ENCODE measurements at regions not wholly inside any gene's neighbourhood (a gene's known extent, or its start where the extent isn't known, plus 50 kb on each side); places are given as distances from the start of the nearest gene placed in this dataset.

GRCh38 chr1:8122477-8123407 lies 96.6 kb upstream of the ERRFI1 start:
- Histone ChIP-seq H3K27ac (ENCODE audit: low read depth, low read length, poor library complexity, severe bottlenecking) (no peak overlapping the region), H3K4me3 (ENCODE audit: low read depth, low read length, poor library complexity, severe bottlenecking) (no peak overlapping the region), H3F3A (ENCODE audit: insufficient read depth, low read length) (no peaks in the 10 kb centered on the region), H3K9ac (ENCODE audit: low read length) (no peak overlapping the region), H3K4me1 (ENCODE audit: insufficient read depth, low read length, severe bottlenecking) (no peaks in the 10 kb centered on the region), H3K4me2 (ENCODE audit: low read length) (no peak overlapping the region), H2AFZ (ENCODE audit: low read length) (no peak overlapping the region), H3K9me3 (ENCODE audit: low read length) (no peaks in the 10 kb centered on the region), H4K20me1 (ENCODE audit: insufficient read depth, low read length) (no peaks in the 10 kb centered on the region), H3K79me2 (ENCODE audit: insufficient read depth, low read length) (no peaks in the 10 kb centered on the region), H3K27me3 (ENCODE audit: insufficient read depth, low read length) (peaks cover 4% of the 10 kb centered on the region), H3K36me3 (ENCODE audit: insufficient read depth, low read length) (no peaks in the 10 kb centered on the region), H3K9me2 (ENCODE audit: low read depth, low read length) (no peaks in the 10 kb centered on the region)
- TF ChIP-seq EZH2 (IDR thresholded peaks at IDR 0.05; ENCODE audit: borderline replicate concordance, low read length) (no peak), CTCF (IDR thresholded peaks at IDR 0.05; ENCODE audit: low read length) (no peak)

GRCh38 chr1:8122160-8122476 lies 96.0 kb upstream of the ERRFI1 start:
- H3K27ac ChIP-seq (ENCODE audit: low read depth, low read length, poor library complexity, severe bottlenecking) = no peak overlapping the region
- no peak overlapping the region for H3K9ac ChIP-seq (ENCODE audit: low read length)
- H3K36me3 ChIP-seq (ENCODE audit: insufficient read depth, low read length) = no peaks in the 10 kb centered on the region
- no peaks in the 10 kb centered on the region for H3K9me3 ChIP-seq (ENCODE audit: low read length)
- H3K9me2 ChIP-seq (ENCODE audit: low read depth, low read length) = no peaks in the 10 kb centered on the region
- H3K4me2 ChIP-seq (ENCODE audit: low read length) = no peak overlapping the region
- H3K4me1 ChIP-seq (ENCODE audit: insufficient read depth, low read length, severe bottlenecking) = no peaks in the 10 kb centered on the region
- peaks cover 4% of the 10 kb centered on the region for H3K27me3 ChIP-seq (ENCODE audit: insufficient read depth, low read length)
- no peak for TF ChIP-seq EZH2 (IDR thresholded peaks at IDR 0.05; ENCODE audit: borderline replicate concordance, low read length)
- no peak for TF ChIP-seq CTCF (IDR thresholded peaks at IDR 0.05; ENCODE audit: low read length)
- no peak overlapping the region for H2AFZ ChIP-seq (ENCODE audit: low read length)
- H4K20me1 ChIP-seq (ENCODE audit: insufficient read depth, low read length) = no peaks in the 10 kb centered on the region
- no peak overlapping the region for H3K4me3 ChIP-seq (ENCODE audit: low read depth, low read length, poor library complexity, severe bottlenecking)
- no peaks in the 10 kb centered on the region for H3K79me2 ChIP-seq (ENCODE audit: insufficient read depth, low read length)
- H3F3A ChIP-seq (ENCODE audit: insufficient read depth, low read length) = no peaks in the 10 kb centered on the region

- H2AFZ ChIP-seq (ENCODE audit: low read length) = no peak overlapping the region
- no peaks in the 10 kb centered on the region for H3K4me1 ChIP-seq (ENCODE audit: insufficient read depth, low read length, severe bottlenecking)
- H3F3A ChIP-seq (ENCODE audit: insufficient read depth, low read length) = no peaks in the 10 kb centered on the region
- H3K27ac ChIP-seq (ENCODE audit: low read depth, low read length, poor library complexity, severe bottlenecking) = no peak overlapping the region
- H3K4me2 ChIP-seq (ENCODE audit: low read length) = no peak overlapping the region
- TF ChIP-seq CTCF (IDR thresholded peaks at IDR 0.05; ENCODE audit: low read length) = no peak
- no peak for TF ChIP-seq EZH2 (IDR thresholded peaks at IDR 0.05; ENCODE audit: borderline replicate concordance, low read length)
- no peaks in the 10 kb centered on the region for H3K79me2 ChIP-seq (ENCODE audit: insufficient read depth, low read length)
- peaks cover 4% of the 10 kb centered on the region for H3K27me3 ChIP-seq (ENCODE audit: insufficient read depth, low read length)
- no peak overlapping the region for H3K4me3 ChIP-seq (ENCODE audit: low read depth, low read length, poor library complexity, severe bottlenecking)
- H3K9ac ChIP-seq (ENCODE audit: low read length) = no peak overlapping the region
- no peaks in the 10 kb centered on the region for H3K36me3 ChIP-seq (ENCODE audit: insufficient read depth, low read length)
- H3K9me3 ChIP-seq (ENCODE audit: low read length) = no peaks in the 10 kb centered on the region
- H4K20me1 ChIP-seq (ENCODE audit: insufficient read depth, low read length) = no peaks in the 10 kb centered on the region
- H3K9me2 ChIP-seq (ENCODE audit: low read depth, low read length) = no peaks in the 10 kb centered on the region
These were observed 95.4 kb upstream of the ERRFI1 start for GRCh38 chr1:8121261-8122159.
